Gastrocnemius medialis (tissue), 4 donors: ENCODE measurements at regions not wholly inside any gene's neighbourhood (a gene's known extent, or its start where the extent isn't known, plus 50 kb on each side); places are given as distances from the start of the nearest gene placed in this dataset.

Experiments
- ATAC-seq, 2 donors: fragments of 150-250 bp; one replicate each; pipeline ENCODE4 v1.9.1; 2016
- DNase-seq, 2 donors: peaks; one replicate each; pipeline ENCODE4 v3.0.0-alpha.2; 2019
- H3K27ac ChIP-seq, 4 donors: fragments of 200-600 bp; sonication (generic); 1 replicate in 1 of 4; 2 replicates in 3 of 4; pipeline ENCODE4 v1.5.1; 2016 to 2018; ENCODE audit warnings: mild to moderate bottlenecking in 2 of 4, moderate library complexity in 1 of 4
- H3K27me3 ChIP-seq, 3 donors: fragments of 200-600 bp; sonication (generic) in 2 of 3; 1 replicate in 1 of 3; 2 replicates in 2 of 3; pipeline versions ENCODE4 v1.5.1 to v1.6.0; 2016 to 2019; ENCODE audit warnings: mild to moderate bottlenecking in 1 of 3, moderate library complexity in 1 of 3
- H3K36me3 ChIP-seq, 2 donors: fragments of 200-600 bp; sonication (generic) in 1 of 2; one replicate each; pipeline ENCODE4 v1.5.1; 2017 to 2018
- H3K4me1 ChIP-seq, 2 donors: fragments of 200-600 bp; sonication (generic) in 1 of 2; one replicate each; pipeline ENCODE4 v1.5.1; 2016 to 2017; ENCODE audit warnings: mild to moderate bottlenecking in 2 of 2
- H3K4me3 ChIP-seq, 4 donors: fragments of 200-600 bp; sonication (generic) in 3 of 4; 1 replicate in 1 of 4; 2 replicates in 3 of 4; pipeline ENCODE4 v1.5.1; 2016 to 2019; ENCODE audit warnings: mild to moderate bottlenecking in 2 of 4
- H3K9me3 ChIP-seq, 3 donors: fragments of 200-600 bp; sonication (generic) in 2 of 3; 1 replicate in 1 of 3; 2 replicates in 2 of 3; pipeline ENCODE4 v1.5.1; 2016 to 2019
- CTCF ChIP-seq, 5 experiments: fragments of 450-650 bp in 3 of 5; fragments of 200-600 bp in 2 of 5; sonication (generic) in 2 of 5; IDR thresholded peaks in 4 of 5; conservative IDR thresholded peaks in 1 of 5; 1 replicate in 4 of 5; 2 replicates in 1 of 5; pipeline ENCODE4 v1.5.1; 2016 to 2019; ENCODE audit warnings: antibody characterized with exemption in 5 of 5, mild to moderate bottlenecking in 3 of 5, moderate library complexity in 3 of 5
- POLR2A ChIP-seq, 2 donors: fragments of 450-650 bp; IDR thresholded peaks; one replicate each; pipeline ENCODE4 v1.6.1; 2017; ENCODE audit warnings: antibody characterized with exemption in 2 of 2, mild to moderate bottlenecking in 2 of 2, moderate library complexity in 2 of 2
- in situ Hi-C, 4 donors: fragments of 200-750 bp; cut with MboI; loops; one replicate each; pipeline versions ENCODE4 v1.15.0 to v1.8.0; 2017; ENCODE audit warnings: low sequenced_read_pairs in 4 of 4
- intact Hi-C: fragments of 100-400 bp; cut with DNase I; formaldehyde crosslinking; loops from one replicate; pipeline ENCODE4 v1.15.1; 2023; ENCODE audit warnings: low total_unique reads

GRCh38 chr22:47796128-47796908 is 1033.9 kb downstream of the TBC1D22A start:
- Histone ChIP-seq H3K4me3 (no peak overlapping the region), H3K4me1 (no peaks in the 10 kb centered on the region), H3K9me3 (no peaks in the 10 kb centered on the region), H3K27me3 (no peaks in the 10 kb centered on the region), H3K27ac (no peak overlapping the region), H3K36me3 (no peaks in the 10 kb centered on the region)
- in situ Hi-C loops (no loop called here), intact Hi-C loops (no loop called here)
- DNase-seq, result no peak
- no peak for TF ChIP-seq CTCF (IDR thresholded peaks at IDR 0.05 in 4 of 5, conservative IDR thresholded peaks at IDR 0.05 in 1 of 5)
- TF ChIP-seq POLR2A (IDR thresholded peaks at IDR 0.05), result no peak
- no peak for ATAC-seq

- DNase-seq, result no peak
- H3K36me3 ChIP-seq, result no peaks in the 10 kb centered on the region
- ATAC-seq, result no peak
- H3K9me3 ChIP-seq, result no peaks in the 10 kb centered on the region
- H3K4me3 ChIP-seq, result no peak overlapping the region
- TF ChIP-seq POLR2A (IDR thresholded peaks at IDR 0.05), result no peak
- TF ChIP-seq CTCF (IDR thresholded peaks at IDR 0.05 in 4 of 5, conservative IDR thresholded peaks at IDR 0.05 in 1 of 5), result no peak
- H3K27ac ChIP-seq, result no peak overlapping the region
- H3K27me3 ChIP-seq, result no peaks in the 10 kb centered on the region
- in situ Hi-C loops, result no loop called here
- no peaks in the 10 kb centered on the region for H3K4me1 ChIP-seq
- intact Hi-C loops, result no loop called here
These were observed 1033.2 kb downstream of the TBC1D22A start for GRCh38 chr22:47795477-47796127.

GRCh38 chr22:47794851-47795250 is 1032.4 kb downstream of the TBC1D22A start:
- intact Hi-C loops (no loop called here), in situ Hi-C loops (no loop called here)
- no peak for DNase-seq

GRCh38 chr22:47793304-47794101 is 1031.1 kb downstream of the TBC1D22A start:
- in situ Hi-C loops (no loop called here), intact Hi-C loops (no loop called here)
- Histone ChIP-seq H3K27me3 (no peaks in the 10 kb centered on the region), H3K4me1 (no peaks in the 10 kb centered on the region), H3K4me3 (no peak overlapping the region), H3K27ac (no peak overlapping the region), H3K36me3 (no peaks in the 10 kb centered on the region), H3K9me3 (no peaks in the 10 kb centered on the region)
- ATAC-seq (no peak), DNase-seq (no peak)
- TF ChIP-seq POLR2A (IDR thresholded peaks at IDR 0.05), result no peak
- no peak for TF ChIP-seq CTCF (IDR thresholded peaks at IDR 0.05 in 4 of 5, conservative IDR thresholded peaks at IDR 0.05 in 1 of 5)

More at GRCh38 chr22:47794851-47795250, 1032.4 kb downstream of the TBC1D22A start:
- Histone ChIP-seq H3K36me3 (no peaks in the 10 kb centered on the region), H3K9me3 (no peaks in the 10 kb centered on the region), H3K4me1 (no peaks in the 10 kb centered on the region), H3K27me3 (no peaks in the 10 kb centered on the region), H3K4me3 (no peak overlapping the region), H3K27ac (no peak overlapping the region)
- no peak for ATAC-seq
- TF ChIP-seq CTCF (IDR thresholded peaks at IDR 0.05 in 4 of 5, conservative IDR thresholded peaks at IDR 0.05 in 1 of 5) (no peak), POLR2A (IDR thresholded peaks at IDR 0.05) (no peak)
